Progenitor cell of endocrine pancreas (in vitro differentiated cells): ENCODE measurements at regions not wholly inside any gene's neighbourhood (a gene's known extent, or its start where the extent isn't known, plus 50 kb on each side); places are given as distances from the start of the nearest gene placed in this dataset.
A peak's percentile ranks its signal among the peaks of the same experiment; 100 is the strongest.

Source experiments
- DNase-seq: peaks from one replicate; pipeline ENCODE4 v3.0.0; 2021; ENCODE audit warnings: low spot score; ENCODE audit not compliant: unreplicated experiment
- H3K27ac Mint-ChIP-seq: 2 replicates; pipeline ENCODE4 v1.8.0; 2021; ENCODE audit warnings: mild to moderate bottlenecking, moderate library complexity, mixed read lengths
- H3K27me3 Mint-ChIP-seq: 2 replicates; pipeline ENCODE4 v1.8.0; 2021; ENCODE audit warnings: mixed read lengths
- H3K36me3 Mint-ChIP-seq: 2 replicates; pipeline ENCODE4 v1.8.0; 2022; ENCODE audit warnings: mixed read lengths; ENCODE audit not compliant: insufficient read depth
- H3K4me1 Mint-ChIP-seq: 2 replicates; pipeline ENCODE4 v1.8.0; 2021; ENCODE audit warnings: low read depth, mixed read lengths
- H3K4me3 Mint-ChIP-seq: 2 replicates; pipeline ENCODE4 v1.8.0; 2021; ENCODE audit warnings: low read depth, mild to moderate bottlenecking, moderate library complexity, mixed read lengths
- H3K9me3 Mint-ChIP-seq: 2 replicates; pipeline ENCODE4 v1.8.0; 2021; ENCODE audit warnings: low read depth, mixed read lengths
- CTCF ChIP-seq: fragments of 200-600 bp; sonication (generic); IDR thresholded peaks from one replicate; pipeline ENCODE4 v1.5.0; 2021; ENCODE audit warnings: antibody characterized with exemption, mild to moderate bottlenecking; ENCODE audit not compliant: unreplicated experiment

GRCh38 chr7:91628742-91629141 lies 251.8 kb downstream of the MTERF1 start:
- Mint-ChIP-seq H3K4me3 (no peak overlapping the region), H3K27me3 (no peaks in the 10 kb centered on the region), H3K27ac (no peak overlapping the region), H3K36me3 (no peaks in the 10 kb centered on the region), H3K4me1 (peaks cover 21% of the 10 kb centered on the region), H3K9me3 (no peaks in the 10 kb centered on the region)
- TF ChIP-seq CTCF: no peak
- DNase-seq: no peak

- no peak for TF ChIP-seq CTCF
- peaks cover 31% of the 10 kb centered on the region for H3K4me1 Mint-ChIP-seq
- H3K27ac Mint-ChIP-seq: no peak overlapping the region
- DNase-seq: no peak
- no peaks in the 10 kb centered on the region for H3K27me3 Mint-ChIP-seq
- H3K9me3 Mint-ChIP-seq: peaks cover 3% of the 10 kb centered on the region
- no peak overlapping the region for H3K4me3 Mint-ChIP-seq
- no peaks in the 10 kb centered on the region for H3K36me3 Mint-ChIP-seq
Measured at GRCh38 chr7:91630581-91631380, 249.7 kb downstream of the MTERF1 start.

- H3K36me3 Mint-ChIP-seq: no peaks in the 10 kb centered on the region
- no peaks in the 10 kb centered on the region for H3K27me3 Mint-ChIP-seq
- no peak for TF ChIP-seq CTCF
- H3K4me3 Mint-ChIP-seq: no peak overlapping the region
- H3K9me3 Mint-ChIP-seq: peaks cover 3% of the 10 kb centered on the region
- no peak for DNase-seq
- H3K27ac Mint-ChIP-seq: peak overlapping the region; percentile 73
- peaks cover 38% of the 10 kb centered on the region for H3K4me1 Mint-ChIP-seq
Measured at GRCh38 chr7:91632234-91632940, 248.1 kb downstream of the MTERF1 start.

- Mint-ChIP-seq H3K27ac (no peak overlapping the region), H3K4me1 (peaks cover 41% of the 10 kb centered on the region), H3K4me3 (no peak overlapping the region), H3K9me3 (peaks cover 3% of the 10 kb centered on the region), H3K27me3 (no peaks in the 10 kb centered on the region), H3K36me3 (no peaks in the 10 kb centered on the region)
- TF ChIP-seq CTCF: no peak
- DNase-seq: no peak
Measured at GRCh38 chr7:91633013-91633441, 247.5 kb downstream of the MTERF1 start.

- H3K36me3 Mint-ChIP-seq: no peaks in the 10 kb centered on the region
- H3K27me3 Mint-ChIP-seq: no peaks in the 10 kb centered on the region
- no peak overlapping the region for H3K4me3 Mint-ChIP-seq
- no peak for TF ChIP-seq CTCF
- H3K4me1 Mint-ChIP-seq: peaks cover 49% of the 10 kb centered on the region
- no peak for DNase-seq
- H3K27ac Mint-ChIP-seq: peak overlapping the region; percentile 63
- peaks cover 3% of the 10 kb centered on the region for H3K9me3 Mint-ChIP-seq
Measured at GRCh38 chr7:91634485-91635177, 245.9 kb downstream of the MTERF1 start.
